ENCODE measurements at regions not wholly inside any gene's neighbourhood (a gene's known extent, or its start where the extent isn't known, plus 50 kb on each side); places are given as distances from the start of the nearest gene placed in this dataset.

DNA sequence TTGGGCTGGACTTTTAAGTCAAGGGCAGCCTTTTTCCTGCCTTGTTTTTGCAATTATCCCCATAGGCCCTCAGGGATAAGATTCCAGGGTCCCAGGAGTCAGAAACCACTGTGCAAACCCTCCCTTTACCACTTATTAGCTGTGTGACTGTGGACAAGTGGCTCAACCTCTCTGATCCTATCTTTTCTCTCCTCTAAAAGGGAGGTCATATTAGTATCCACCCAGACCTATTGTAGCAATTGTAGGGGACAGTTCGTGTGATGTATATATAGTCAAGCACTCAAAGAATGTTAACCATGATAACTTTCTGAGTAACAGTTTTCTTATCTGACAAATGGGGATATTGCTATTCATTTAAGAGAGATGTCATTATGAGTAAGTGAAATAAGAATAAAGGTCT lies 68.2 kb downstream of the IRX5 start:
- ChIA-PET POLR2A (no interaction called here), CTCF (no interaction called here)
- Mint-ChIP-seq H3K4me3 (ENCODE audit: unreplicated experiment) (no peak overlapping the region), H3K9me3 (ENCODE audit: unreplicated experiment) (no peaks in the 10 kb centered on the region), H3K27ac (ENCODE audit: low read depth, unreplicated experiment) (no peak overlapping the region), H3K27me3 (ENCODE audit: insufficient read depth, unreplicated experiment) (peaks cover 26% of the 10 kb centered on the region), H3K4me1 (ENCODE audit: insufficient read depth, unreplicated experiment) (peaks cover 21% of the 10 kb centered on the region), H3K36me3 (ENCODE audit: insufficient read depth, unreplicated experiment) (no peaks in the 10 kb centered on the region)
- no TSS peak for BruUV-seq (replicated peaks)
- no peak for TF ChIP-seq CTCF (IDR thresholded peaks at IDR 0.05; ENCODE audit: unreplicated experiment)
- intact Hi-C loops (cut with micrococcal nuclease), result no loop called here
- DNase-seq (ENCODE audit: unreplicated experiment), result no peak

DNA sequence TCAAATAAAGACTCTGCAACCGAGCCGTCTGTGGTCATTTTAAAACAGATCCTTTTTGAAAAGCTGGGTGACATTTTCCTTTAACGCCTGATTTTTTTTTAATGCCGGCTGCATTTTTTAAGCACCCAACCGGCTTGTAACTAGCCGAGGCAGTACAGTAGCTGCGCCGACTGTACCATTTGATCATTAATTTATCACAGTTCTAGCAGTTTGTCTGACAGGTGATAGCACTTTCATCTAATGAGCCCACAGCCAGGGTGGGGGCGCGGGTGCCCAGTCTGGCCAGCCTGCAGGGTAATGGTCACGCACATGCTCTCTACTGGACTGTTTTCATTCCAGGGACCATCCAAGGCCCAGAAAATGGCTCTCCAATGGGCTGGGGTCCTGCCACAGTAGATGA lies 68.8 kb downstream of the IRX5 start:
- Mint-ChIP-seq H3K4me3 (ENCODE audit: unreplicated experiment) (no peak overlapping the region), H3K27ac (ENCODE audit: low read depth, unreplicated experiment) (no peak overlapping the region), H3K27me3 (ENCODE audit: insufficient read depth, unreplicated experiment) (peaks cover 26% of the 10 kb centered on the region), H3K4me1 (ENCODE audit: insufficient read depth, unreplicated experiment) (peaks cover 21% of the 10 kb centered on the region), H3K36me3 (ENCODE audit: insufficient read depth, unreplicated experiment) (no peaks in the 10 kb centered on the region), H3K9me3 (ENCODE audit: unreplicated experiment) (no peaks in the 10 kb centered on the region)
- no peak for DNase-seq (ENCODE audit: unreplicated experiment)
- no TSS peak for BruUV-seq (replicated peaks)
- POLR2A ChIA-PET, result interaction anchor here (1.0 kb wide), 1 partner anchor 70 kb away, joined by 3 read pairs; no protein-coding TSS in a partner anchor
- CTCF ChIA-PET, result no interaction called here
- intact Hi-C loops (cut with micrococcal nuclease), result no loop called here
- no peak for TF ChIP-seq CTCF (IDR thresholded peaks at IDR 0.05; ENCODE audit: unreplicated experiment)

DNA sequence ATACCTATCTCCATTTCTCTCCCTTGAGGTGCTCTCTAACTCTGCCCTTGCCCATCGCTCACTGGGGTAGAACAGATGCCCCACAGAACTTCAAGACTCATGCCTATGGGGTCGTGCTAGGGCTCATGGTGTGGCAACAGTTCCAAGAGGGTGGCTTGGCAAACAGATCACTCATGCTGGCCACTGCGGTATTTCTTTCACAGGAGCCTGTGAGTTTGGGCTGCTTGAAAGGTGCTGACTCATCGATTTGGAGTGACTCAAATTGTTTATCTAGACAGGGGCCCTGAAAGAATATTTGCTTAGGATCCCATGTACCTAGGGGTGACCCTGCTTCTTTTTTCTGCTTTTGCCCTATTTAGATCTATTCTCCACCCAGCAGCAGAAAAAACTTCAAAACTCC lies 69.9 kb downstream of the IRX5 start:
- POLR2A ChIA-PET, result interaction anchor here (0.8 to 1.0 kb wide), 2 partner anchors 71 to 369 kb away, joined by 3 read pairs; no protein-coding TSS in a partner anchor
- H3K27ac Mint-ChIP-seq (ENCODE audit: low read depth, unreplicated experiment), result peak overlapping the region; percentile 39
- no peaks in the 10 kb centered on the region for H3K9me3 Mint-ChIP-seq (ENCODE audit: unreplicated experiment)
- DNase-seq (ENCODE audit: unreplicated experiment), result peak; percentile 58
- H3K4me1 Mint-ChIP-seq (ENCODE audit: insufficient read depth, unreplicated experiment), result peaks cover 21% of the 10 kb centered on the region
- CTCF ChIA-PET, result no interaction called here
- intact Hi-C loops (cut with micrococcal nuclease), result no loop called here
- BruUV-seq (replicated peaks), result no TSS peak
- TF ChIP-seq CTCF (IDR thresholded peaks at IDR 0.05; ENCODE audit: unreplicated experiment), result no peak
- no peak overlapping the region for H3K4me3 Mint-ChIP-seq (ENCODE audit: unreplicated experiment)
- H3K27me3 Mint-ChIP-seq (ENCODE audit: insufficient read depth, unreplicated experiment), result peaks cover 26% of the 10 kb centered on the region
- peaks cover 4% of the 10 kb centered on the region for H3K36me3 Mint-ChIP-seq (ENCODE audit: insufficient read depth, unreplicated experiment)

GRCh38 chr16:55001931-55002330 lies 71.3 kb downstream of the IRX5 start:
- Mint-ChIP-seq H3K27ac (ENCODE audit: low read depth, unreplicated experiment) (no peak overlapping the region), H3K9me3 (ENCODE audit: unreplicated experiment) (no peaks in the 10 kb centered on the region), H3K27me3 (ENCODE audit: insufficient read depth, unreplicated experiment) (peaks cover 13% of the 10 kb centered on the region), H3K4me3 (ENCODE audit: unreplicated experiment) (no peak overlapping the region), H3K4me1 (ENCODE audit: insufficient read depth, unreplicated experiment) (peaks cover 21% of the 10 kb centered on the region), H3K36me3 (ENCODE audit: insufficient read depth, unreplicated experiment) (peaks cover 4% of the 10 kb centered on the region)
- peak; percentile 18 for DNase-seq (ENCODE audit: unreplicated experiment)
- intact Hi-C loops (cut with micrococcal nuclease), result no loop called here
- BruUV-seq (replicated peaks), result no TSS peak
- ChIA-PET POLR2A (interaction anchor here (0.5 kb wide), 1 partner anchor 372 kb away, joined by 3 read pairs; no protein-coding TSS in a partner anchor), CTCF (interaction anchor here (0.6 to 0.7 kb wide), 2 partner anchors 38 to 142 kb away, joined by 3 read pairs; no protein-coding TSS in a partner anchor)
- TF ChIP-seq CTCF (IDR thresholded peaks at IDR 0.05; ENCODE audit: unreplicated experiment), result no peak
